Pancreas (tissue), 10 donors: ENCODE measurements at regions not wholly inside any gene's neighbourhood (a gene's known extent, or its start where the extent isn't known, plus 50 kb on each side); places are given as distances from the start of the nearest gene placed in this dataset.

Experiments used
- ATAC-seq, 4 donors: fragments of 200-7000 bp; cut with Tn5 transposase; one replicate each; pipeline versions ENCODE4 v1.8.0 to v1.9.1; 2020; ENCODE audit warnings: mild to moderate bottlenecking in 4 of 4, moderate library complexity in 4 of 4
- DNase-seq, 6 donors: peaks; one replicate each; pipeline ENCODE4 v3.0.0-alpha.2; 2020
- FAIRE-seq: peaks from 2 replicates; lab custom pipeline; 2012; peaks lifted over from hg19 to GRCh38; lab: Jason Lieb, UNC
- H3K27ac ChIP-seq, 4 donors: fragments of 200-600 bp; sonication (generic); 1 replicate in 3 of 4; 2 replicates in 1 of 4; pipeline versions ENCODE4 v1.5.0 to v1.8.0; 2020
- H3K27me3 ChIP-seq, 4 donors: fragments of 200-600 bp; one replicate each; pipeline ENCODE4 v1.8.0; 2021
- H3K36me3 ChIP-seq, 3 donors: fragments of 200-600 bp; sonication (generic) in 1 of 3; one replicate each; pipeline versions ENCODE4 v1.5.0 to v1.8.0; 2020 to 2021
- H3K4me1 ChIP-seq, 3 donors: fragments of 200-600 bp; one replicate each; pipeline ENCODE4 v1.8.0; 2021
- H3K4me3 ChIP-seq, 4 donors: fragments of 200-600 bp; sonication (generic) in 2 of 4; one replicate each; pipeline versions ENCODE4 v1.5.0 to v1.8.0; 2020 to 2021
- H3K9me3 ChIP-seq, 4 donors: fragments of 200-600 bp; one replicate each; pipeline ENCODE4 v1.8.0; 2021
- WGBS, 2 donors: extraction: QIAGEN DNeasy Blood & Tissue Kit; methylation state at CpG; one replicate each; pipeline ENCODE4 v1.1.7; 2013; 5-methylcytosine and 5-hydroxymethylcytosine counted together
- intact Hi-C, 3 donors: fragments of 100-400 bp; cut with DNase I; formaldehyde crosslinking; loops; one replicate each; pipeline versions ENCODE4 v1.11.1 to v1.14.2; 2022
- TF ChIP-seq, protein P1 (sequence below), 4 donors: fragments of 200-600 bp; sonication (generic) in 3 of 4; IDR thresholded peaks; one replicate each; pipeline versions ENCODE4 v1.5.0 to v1.8.0; 2021; ENCODE audit warnings: antibody characterized with exemption in 4 of 4
- donor health status: healthy with polysubstance abuse.
- donor health status: DM: no; HTN: no; CAD: no; lungs with moderate emphysema.
- donor health status: DM: no; HTN: no; CAD: no.
- donor health status: control.
- donor health status: control.
- donor health status: Bipolar disorder and iron deficiency.
- donor health status: DM: yes; HTN: yes; CAD: no.
- donor health status: DM: no; HTN: no; CAD: no.
- donor health status: DM: no; HTN: no; CAD: no.
- donor health status: DM: yes; HTN: yes; CAD: no.

DNA sequence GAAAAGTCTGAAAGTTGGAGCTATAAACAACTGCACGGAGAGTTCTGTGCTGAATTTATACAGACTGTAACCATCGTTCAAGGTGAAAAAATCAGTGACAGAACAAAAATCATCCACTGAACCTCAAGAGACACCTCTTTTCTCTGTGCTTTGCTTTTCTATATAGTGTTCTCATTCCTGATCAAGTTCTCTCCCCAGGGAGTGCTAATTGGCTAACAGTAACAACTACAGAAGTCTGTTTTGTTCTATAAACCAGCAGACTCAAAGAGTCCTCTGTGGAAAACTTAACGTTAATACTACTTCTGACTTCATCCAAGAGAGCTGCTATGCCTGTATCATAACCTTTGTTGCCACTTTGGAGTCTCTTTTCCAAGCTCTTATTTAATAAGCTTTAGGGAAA, 1388.3 kb upstream of the C9orf72 start:
- ATAC-seq (no peak), DNase-seq (no peak), FAIRE-seq (no peak)
- Histone ChIP-seq H3K4me3 (no peak overlapping the region), H3K4me1 (no peaks in the 10 kb centered on the region), H3K27me3 (no peaks in the 10 kb centered on the region), H3K27ac (no peak overlapping the region), H3K36me3 (no peaks in the 10 kb centered on the region), H3K9me3 (no peaks in the 10 kb centered on the region)
- WGBS, 2 donors: 54 to 55% methylated on average over 3 of the region's 3 CpGs
- intact Hi-C loops: no loop called here
- TF ChIP-seq, protein P1, sequence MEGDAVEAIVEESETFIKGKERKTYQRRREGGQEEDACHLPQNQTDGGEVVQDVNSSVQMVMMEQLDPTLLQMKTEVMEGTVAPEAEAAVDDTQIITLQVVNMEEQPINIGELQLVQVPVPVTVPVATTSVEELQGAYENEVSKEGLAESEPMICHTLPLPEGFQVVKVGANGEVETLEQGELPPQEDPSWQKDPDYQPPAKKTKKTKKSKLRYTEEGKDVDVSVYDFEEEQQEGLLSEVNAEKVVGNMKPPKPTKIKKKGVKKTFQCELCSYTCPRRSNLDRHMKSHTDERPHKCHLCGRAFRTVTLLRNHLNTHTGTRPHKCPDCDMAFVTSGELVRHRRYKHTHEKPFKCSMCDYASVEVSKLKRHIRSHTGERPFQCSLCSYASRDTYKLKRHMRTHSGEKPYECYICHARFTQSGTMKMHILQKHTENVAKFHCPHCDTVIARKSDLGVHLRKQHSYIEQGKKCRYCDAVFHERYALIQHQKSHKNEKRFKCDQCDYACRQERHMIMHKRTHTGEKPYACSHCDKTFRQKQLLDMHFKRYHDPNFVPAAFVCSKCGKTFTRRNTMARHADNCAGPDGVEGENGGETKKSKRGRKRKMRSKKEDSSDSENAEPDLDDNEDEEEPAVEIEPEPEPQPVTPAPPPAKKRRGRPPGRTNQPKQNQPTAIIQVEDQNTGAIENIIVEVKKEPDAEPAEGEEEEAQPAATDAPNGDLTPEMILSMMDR (IDR thresholded peaks at IDR 0.05): no peak

DNA sequence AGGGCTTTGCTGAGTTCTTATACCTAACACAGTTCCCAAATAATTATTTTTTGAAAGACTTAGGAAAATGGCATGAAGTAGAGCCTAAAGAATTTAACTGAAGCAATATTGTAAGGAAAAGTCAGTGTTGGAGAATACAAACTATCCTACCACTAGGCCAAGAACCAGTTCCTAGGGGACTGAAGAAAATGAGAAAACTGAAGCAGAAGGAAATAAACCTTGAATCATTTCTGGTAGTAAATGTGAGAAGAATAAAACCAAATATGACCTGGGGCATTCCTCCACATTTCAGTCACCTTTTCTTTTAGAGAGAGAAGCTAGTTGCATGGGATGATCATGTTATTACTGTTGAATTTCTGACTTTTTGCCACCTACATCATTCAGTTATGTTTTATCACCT, 1393.9 kb upstream of the C9orf72 start:
- intact Hi-C loops: no loop called here
- Histone ChIP-seq H3K27ac (no peak overlapping the region), H3K27me3 (no peaks in the 10 kb centered on the region), H3K4me3 (no peak overlapping the region), H3K36me3 (no peaks in the 10 kb centered on the region), H3K9me3 (no peaks in the 10 kb centered on the region), H3K4me1 (no peaks in the 10 kb centered on the region)
- no peak for ATAC-seq
- TF ChIP-seq, protein P1 (IDR thresholded peaks at IDR 0.05): no peak
- FAIRE-seq: no peak
- no peak for DNase-seq

DNA sequence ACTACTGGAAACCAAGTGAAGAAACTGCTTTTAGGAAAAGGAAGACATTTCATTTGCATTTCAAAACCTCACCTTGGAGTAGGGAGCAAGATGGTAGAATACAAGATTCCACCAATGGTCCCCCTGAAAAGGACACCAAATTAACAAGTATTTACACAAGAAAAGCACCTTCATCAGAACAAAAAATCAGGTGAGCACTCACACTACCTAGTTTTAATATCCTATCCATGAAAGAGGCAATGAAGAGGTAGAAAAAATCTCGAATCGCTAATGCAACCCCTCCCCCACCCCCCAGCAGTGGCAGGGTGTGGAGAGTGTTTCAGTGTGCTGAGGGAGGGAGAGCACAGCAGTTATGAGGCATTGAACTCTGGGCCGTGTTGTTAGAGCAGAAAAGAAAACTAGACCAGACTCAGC, 1397.0 kb upstream of the C9orf72 start:
- no peaks in the 10 kb centered on the region for H3K9me3 ChIP-seq
- WGBS, 2 donors: 12 to 26% methylated on average over 3 of the region's 3 CpGs
- no peak overlapping the region for H3K4me3 ChIP-seq
- TF ChIP-seq, protein P1 (IDR thresholded peaks at IDR 0.05): no peak
- H3K36me3 ChIP-seq: no peaks in the 10 kb centered on the region
- H3K27me3 ChIP-seq: no peaks in the 10 kb centered on the region
- DNase-seq (no peak), FAIRE-seq (no peak), ATAC-seq (no peak)
- intact Hi-C loops: no loop called here
- H3K4me1 ChIP-seq: no peaks in the 10 kb centered on the region
- no peak overlapping the region for H3K27ac ChIP-seq

DNA sequence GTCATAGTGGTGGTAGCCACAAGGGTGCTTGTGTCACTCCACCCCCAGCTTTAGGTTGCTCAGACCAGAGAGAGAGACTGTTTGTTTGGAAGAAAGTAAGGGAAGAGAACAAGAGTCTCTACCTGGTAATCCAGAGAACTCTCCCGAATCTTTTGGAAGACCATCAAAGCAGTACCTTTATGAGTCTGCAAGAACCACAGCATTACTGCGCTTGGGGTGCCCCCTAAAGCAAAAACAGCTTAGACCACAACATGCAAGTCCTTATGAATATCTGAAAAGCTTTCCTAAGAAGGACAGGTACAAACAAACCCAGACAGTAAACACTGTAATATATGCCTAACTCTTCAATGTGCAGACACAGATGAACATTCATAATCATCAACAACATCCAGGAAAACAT, 1398.6 kb upstream of the C9orf72 start:
- Histone ChIP-seq H3K27me3 (no peaks in the 10 kb centered on the region), H3K27ac (no peak overlapping the region), H3K36me3 (no peaks in the 10 kb centered on the region), H3K4me3 (no peak overlapping the region), H3K9me3 (no peaks in the 10 kb centered on the region), H3K4me1 (no peaks in the 10 kb centered on the region)
- FAIRE-seq (no peak), DNase-seq (no peak), ATAC-seq (no peak)
- intact Hi-C loops: no loop called here
- 0 to 14% methylated on average over 2 of the region's 2 CpGs for WGBS, 2 donors
- TF ChIP-seq, protein P1 (IDR thresholded peaks at IDR 0.05): no peak

DNA sequence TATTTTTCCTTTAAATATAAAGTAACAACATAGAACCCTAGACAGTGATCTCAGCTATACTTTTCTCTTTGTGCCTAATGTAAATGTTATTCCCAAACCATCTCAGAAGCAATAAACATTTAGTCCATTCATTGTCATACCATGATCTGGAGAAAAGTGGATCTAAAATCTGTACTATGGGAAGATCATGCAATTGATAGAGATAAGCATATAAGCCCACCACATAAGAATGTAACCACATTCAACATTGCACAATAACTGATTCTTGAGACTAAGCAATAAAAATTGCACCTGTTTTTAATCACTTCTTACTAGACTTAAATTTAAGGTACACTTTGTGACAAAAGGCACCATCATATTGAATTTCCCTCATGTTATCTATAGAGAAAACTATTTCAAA, 1403.0 kb upstream of the C9orf72 start:
- Histone ChIP-seq H3K4me1 (no peaks in the 10 kb centered on the region), H3K4me3 (no peak overlapping the region), H3K9me3 (no peaks in the 10 kb centered on the region), H3K36me3 (no peaks in the 10 kb centered on the region), H3K27me3 (no peaks in the 10 kb centered on the region), H3K27ac (no peak overlapping the region)
- no peak for ATAC-seq
- intact Hi-C loops: no loop called here
- no peak for DNase-seq
- no peak for FAIRE-seq
- TF ChIP-seq, protein P1 (IDR thresholded peaks at IDR 0.05): no peak
